ENCODE measurements at regions not wholly inside any gene's neighbourhood (a gene's known extent, or its start where the extent isn't known, plus 50 kb on each side); places are given as distances from the start of the nearest gene placed in this dataset.

DNA sequence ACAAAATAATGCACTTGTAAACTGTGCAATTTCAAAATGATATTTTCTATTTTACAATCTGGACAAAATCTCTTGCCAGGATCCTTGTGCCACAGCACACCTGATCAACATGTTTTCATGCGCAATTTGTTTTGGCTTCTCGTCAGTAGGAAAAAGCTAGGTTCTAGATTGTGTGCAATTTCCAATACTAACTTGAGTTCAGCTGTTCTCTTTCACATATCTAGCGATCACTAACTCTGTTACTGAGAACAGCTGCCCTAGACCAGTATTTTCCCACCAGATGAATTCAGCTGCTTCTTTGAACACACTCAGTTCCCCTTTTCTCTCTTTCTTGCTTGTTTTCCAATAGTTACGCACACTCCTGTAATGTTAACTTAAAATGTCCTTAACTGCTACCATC is 131.2 kb downstream of the MAGEB5 start:
- no peak for DNase-seq

DNA sequence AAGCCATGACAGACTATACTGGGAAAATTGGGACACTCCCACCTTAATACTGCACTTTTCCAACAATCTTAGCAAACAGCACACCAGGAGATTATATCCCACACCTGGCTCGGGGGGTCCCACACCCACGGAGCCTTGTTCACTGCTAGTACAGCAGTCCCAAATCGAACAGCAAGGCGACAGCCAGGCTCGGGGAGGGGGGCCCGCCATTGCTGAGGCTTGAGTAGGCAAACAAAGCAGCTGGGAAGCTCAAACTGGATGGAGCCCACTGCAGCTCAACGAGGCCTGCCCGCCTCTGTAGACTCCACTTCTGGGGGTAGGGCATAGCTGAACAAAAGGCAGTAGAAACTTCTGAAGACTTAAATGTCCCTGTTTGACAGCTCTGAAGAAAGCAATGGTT is 118.3 kb downstream of the MAGEB5 start:
- DNase-seq = no peak

DNA sequence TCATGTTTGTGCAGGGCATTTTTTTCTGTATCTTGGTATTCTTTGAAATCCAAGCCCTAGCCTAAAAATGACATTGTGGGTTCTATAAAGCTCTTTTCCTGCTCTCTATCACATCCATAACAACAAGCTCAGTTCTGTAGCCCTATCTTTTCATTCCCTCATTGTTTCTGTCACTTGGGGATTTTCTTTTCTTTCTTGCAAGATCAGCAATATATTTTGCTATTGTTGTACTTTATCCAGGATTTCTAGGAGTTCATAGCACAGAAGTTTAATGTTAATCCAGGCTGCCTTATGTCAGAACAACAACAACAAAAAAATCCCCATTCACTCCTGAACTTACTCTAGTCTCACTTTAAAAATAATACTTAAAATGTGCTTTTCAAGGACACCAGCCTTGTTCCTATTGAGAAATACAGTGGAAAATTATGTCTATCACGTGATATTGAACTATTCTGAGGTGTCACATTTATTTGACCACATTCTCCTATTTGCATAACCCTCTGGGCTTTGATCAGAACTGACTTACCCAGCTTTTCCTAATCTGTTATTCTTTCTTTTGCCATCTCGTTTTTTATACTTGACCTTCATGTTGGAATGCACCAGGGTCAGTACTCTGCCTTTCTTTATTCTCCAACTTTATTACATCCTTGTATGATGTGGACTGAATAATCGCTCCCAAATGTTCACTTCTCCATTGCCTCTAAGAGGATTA is 112.8 kb downstream of the MAGEB5 start:
- no peak for DNase-seq

DNA sequence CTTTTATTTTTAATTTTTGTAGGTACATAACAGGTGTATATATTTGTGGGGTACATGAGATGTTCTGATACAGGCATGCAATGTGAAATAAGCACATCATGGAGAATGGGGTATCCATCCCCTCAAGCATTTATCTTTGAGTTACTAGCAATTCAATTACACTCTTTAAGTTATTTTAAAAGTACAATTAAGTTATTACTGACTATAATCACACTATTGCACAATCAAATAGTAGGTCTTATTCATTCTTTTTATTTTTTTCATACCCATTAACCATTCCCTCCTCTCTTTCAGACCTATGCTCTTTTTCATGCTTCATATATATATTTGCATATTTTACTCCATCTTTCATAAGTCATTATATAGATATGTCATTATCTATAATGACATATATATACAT is 93.3 kb downstream of the MAGEB5 start:
- DNase-seq = no peak

DNA sequence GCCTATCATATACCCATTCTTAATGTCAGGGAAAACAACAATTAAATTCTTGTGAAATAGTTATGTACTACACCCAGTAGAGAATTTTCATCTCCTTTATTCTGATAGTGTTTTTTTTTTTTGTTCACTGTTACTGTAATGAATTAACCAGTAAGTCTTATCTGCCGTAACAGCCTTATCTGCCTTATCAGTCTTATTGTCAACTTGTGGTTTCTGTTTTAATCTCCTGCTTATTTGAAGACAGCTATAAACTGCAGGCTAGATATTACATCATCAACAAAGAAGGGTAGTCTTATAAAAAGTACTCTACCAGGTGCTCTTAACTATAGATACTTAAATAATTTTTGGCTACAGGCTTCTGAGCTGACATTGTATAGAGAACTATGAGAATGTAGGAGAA is 79.5 kb downstream of the MAGEB5 start:
- DNase-seq = no peak

DNA sequence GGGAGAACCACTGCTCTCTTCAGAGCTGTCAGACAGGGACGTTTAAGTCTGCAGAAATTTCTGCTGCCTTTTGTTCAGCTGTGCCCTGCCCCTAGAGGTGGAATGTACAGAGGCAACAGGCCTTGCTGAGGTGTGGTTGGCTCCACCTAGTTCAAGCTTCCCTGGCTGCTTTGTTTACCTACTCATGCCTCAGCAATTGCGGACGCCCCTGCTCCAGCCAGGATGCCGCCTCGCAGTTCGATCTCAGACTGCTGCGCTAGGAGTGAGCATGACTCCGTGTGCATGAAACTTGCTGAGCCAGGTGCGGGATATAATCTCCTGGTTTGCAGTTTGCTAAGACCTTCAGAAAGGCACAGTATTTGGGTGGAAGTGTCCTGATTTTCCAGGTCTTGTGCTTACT is 70.9 kb downstream of the MAGEB5 start:
- peak; percentile 0 for DNase-seq

Data from NCI-H69 (cell line).